GM19452 (cell line): ENCODE measurements at regions not wholly inside any gene's neighbourhood (a gene's known extent, or its start where the extent isn't known, plus 50 kb on each side); places are given as distances from the start of the nearest gene placed in this dataset.
"Not testable (repeated sequence)": the region's sequence is repeated elsewhere in the genome, so short reads cannot be mapped to it uniquely, and the experiment has no call there.

Experiments used
- ATAC-seq: cut with Tn5 transposase; IDR thresholded peaks from one replicate; pipeline ENCODE4 v1.9.1; 2021; ENCODE audit not compliant: unreplicated experiment

DNA sequence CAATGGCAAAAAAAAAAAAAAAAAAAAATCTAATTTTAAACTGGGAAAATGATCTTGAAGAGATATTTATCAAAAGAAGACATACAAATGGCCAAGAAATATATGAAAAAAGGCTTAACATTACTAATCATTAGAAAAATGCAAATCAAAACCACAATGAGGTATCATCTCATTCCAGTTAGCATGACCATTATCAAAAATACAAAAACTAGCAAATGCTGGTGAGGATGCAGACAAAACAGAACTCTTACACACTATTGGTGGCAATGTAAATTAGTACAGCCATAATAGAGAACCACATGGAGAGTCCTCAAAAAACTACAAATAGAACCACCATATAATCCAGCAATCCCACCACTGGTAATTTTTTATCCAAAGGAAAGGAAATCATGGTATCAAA, 489.6 kb downstream of the TNS3 start:
- ATAC-seq: no peak

DNA sequence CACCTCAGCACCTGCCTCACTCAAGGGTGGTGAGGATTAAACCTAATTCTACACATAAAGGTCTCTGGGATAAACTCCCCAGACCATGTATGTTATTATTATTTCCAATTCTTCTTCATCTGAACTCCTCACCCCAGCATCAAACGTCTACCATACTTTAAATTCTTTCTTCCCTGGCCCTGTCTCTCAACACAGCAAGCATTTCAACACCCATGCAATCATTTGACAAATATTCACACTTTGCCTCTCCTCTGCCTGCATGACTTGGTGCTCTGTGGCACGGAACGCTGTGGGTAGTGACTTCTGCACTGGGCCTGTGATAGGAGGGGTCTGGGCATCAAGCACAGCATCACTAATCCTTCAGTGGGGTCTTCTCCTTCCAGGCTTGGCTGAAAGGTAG, 490.8 kb downstream of the TNS3 start:
- no peak for ATAC-seq

DNA sequence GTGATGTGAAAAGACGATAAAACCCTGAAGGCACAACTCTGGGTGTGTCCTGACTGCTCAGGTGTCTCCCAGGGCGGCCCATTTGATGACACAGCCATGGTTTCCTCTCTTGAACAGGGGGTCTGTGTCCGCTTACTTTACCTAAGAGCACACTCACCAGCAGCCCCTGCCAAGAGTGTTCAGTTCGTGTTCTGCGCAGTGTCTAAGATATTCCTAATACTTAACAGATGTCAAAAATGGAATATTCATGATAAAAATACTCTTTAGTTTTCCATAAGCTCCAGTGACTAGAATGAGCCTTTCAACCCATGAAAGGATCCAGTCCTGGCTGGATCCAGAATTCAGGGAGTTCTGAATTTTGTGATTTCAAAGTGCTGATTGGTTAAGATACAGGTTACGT, 492.4 kb downstream of the TNS3 start:
- no peak for ATAC-seq

DNA sequence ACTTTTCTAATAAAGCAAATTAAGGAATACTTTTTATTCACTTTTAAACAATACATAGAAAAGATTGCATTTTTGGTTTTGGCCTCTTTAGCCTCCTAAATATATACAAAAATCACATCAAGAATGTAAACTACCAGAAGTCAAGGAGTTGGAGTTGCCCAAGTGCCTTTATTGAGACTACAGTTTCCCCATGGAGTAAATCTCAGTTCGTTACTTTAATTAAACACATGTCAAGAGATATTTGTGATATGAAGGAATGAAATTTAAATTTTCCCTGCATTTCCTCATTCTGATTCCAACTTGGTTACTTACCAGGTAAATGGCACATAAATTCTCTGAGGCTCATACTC, 492.9 kb downstream of the TNS3 start:
- ATAC-seq: no peak

DNA sequence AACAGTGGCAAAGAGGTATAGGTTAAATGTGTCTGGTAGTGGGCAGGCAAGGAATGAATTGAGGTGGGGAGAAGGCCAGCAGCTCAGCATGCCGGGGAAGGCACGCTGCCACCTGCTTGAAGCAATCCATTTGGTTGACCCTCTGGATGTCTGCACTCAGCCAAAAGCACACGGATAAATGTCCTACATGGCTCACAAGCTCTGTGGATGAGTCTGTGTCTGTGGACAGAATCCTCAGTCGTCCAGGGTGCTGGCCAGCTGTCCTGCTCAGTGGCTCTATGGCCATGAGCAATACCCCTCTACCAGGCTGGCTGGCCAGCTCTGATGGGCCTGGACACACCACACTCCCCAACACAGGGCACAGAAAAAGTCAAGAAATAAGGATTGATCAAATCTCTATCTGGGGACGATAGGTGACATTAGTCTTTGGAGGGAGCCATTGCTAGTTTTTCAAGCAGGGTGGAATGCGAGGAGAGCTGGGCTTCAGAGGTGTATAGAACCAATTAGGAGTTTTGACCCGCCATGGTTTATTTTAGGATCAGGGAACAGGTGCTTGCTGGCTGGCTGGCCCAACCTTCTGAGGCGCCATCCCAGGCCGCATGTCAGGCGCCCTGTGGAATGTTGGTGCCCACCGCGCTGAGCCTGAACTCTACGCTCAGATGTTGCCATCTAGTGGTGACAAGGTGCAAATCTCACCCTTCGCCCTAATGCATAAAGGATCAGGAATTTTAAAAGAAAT, 493.4 kb downstream of the TNS3 start:
- ATAC-seq: peak; percentile 70

DNA sequence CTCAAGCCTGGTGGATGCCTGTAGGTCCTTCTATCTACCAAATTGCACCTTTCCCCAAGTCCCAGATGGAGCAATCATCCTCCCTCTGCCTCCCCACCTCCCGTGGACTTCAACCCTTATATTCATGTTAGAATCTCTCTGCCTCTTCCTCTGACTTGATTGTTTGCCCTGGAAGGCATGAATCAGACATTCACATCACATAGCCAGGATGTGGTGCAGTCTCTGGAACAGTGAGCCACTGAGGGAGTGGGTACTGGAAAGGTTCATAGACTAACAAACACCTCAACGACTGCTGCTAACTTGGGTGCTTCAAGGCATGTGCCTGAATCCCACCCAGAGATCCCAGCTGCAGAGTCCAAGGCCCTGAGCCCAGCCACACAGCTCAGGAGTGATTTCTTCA, 494.0 kb downstream of the TNS3 start:
- ATAC-seq: no peak

DNA sequence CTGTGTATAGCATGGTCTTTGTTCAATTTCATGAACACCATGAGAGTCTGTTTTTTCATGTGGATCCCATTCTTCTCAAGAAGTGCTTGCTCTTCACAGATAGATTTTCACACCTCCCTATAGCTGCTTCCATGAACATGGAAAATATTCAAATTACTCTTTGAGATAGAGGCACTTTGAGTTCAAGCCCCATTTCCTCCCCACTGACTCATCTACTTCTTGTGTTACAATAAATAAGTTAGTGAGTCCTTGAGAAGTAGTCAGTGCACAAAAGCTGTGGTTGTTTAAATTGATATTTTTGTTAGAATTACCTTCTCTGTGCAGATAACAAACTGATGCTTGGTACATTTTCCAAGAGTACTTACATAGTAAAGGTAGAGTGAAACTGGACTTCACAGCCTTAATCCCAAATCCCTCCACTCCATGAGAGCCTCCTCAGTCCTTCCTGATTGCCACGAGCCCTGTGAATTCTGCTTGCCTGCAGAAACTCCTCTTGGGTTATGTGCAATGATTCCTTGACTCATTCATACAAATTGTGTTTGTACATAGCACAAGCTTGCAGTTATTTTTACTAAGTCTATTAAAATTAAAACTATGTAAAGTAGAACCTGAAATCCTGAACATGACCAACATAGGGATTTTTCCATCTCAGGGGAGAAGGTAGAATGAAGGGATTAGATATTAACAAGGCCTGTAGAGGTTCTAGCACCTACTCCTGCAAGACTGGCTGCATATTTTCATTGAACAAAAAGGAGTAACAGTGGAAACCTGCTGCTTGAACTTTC, 496.2 kb downstream of the TNS3 start:
- no peak for ATAC-seq

DNA sequence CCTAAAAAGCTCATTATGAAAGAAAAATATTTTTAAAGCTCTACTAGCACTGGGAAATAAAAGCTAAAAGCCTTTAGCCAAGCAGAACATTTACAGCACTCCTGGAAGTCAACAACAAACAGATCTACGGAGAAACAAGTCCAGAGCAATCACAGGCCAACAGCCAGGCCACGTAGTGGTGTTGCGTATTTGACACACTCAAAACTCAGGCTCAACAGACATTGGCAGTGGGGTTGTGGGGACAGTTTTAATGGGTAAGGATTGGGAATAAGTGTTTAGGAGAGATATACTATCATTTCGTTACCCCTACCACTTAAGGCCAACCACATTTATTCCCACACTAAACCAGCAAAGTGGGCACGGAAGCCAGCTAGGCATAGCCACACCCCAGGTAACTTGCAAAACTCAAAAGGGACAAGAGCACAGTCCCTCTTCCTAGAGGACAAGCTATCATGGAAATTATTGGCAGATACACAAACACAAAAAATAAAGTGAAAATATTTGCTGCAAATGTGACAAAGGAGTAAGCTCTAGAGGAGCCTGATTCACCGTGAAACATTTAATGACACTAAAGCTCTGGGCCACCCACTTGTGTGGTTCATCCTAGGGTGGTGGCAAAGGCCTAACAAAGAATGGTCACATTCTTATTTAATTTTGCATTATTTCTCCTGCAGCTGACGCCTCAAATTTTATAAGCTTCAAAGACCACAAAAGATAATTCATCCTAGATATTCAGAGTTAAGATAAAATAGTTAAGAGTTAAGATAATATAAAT, 498.2 kb downstream of the TNS3 start:
- no peak for ATAC-seq

DNA sequence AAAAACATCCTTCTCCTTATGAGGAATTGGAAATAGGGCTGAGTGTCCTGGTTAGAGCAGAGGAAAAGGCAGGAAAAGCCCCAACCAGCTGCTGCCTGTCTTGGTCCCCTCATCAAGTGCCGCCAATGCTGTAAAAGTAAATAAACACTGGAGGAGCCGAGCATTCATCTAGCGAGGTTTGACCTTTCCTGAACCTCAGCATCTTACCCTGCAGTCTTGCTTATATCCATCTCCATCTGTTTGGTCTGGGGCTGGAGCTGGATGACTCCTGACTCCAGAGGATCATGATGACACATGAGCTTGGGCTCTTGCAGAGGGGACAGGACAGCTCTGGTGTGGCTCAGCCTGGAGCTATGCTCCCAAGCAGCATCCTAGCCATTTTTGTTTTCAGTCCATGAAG, 501.1 kb downstream of the TNS3 start:
- ATAC-seq: no peak

DNA sequence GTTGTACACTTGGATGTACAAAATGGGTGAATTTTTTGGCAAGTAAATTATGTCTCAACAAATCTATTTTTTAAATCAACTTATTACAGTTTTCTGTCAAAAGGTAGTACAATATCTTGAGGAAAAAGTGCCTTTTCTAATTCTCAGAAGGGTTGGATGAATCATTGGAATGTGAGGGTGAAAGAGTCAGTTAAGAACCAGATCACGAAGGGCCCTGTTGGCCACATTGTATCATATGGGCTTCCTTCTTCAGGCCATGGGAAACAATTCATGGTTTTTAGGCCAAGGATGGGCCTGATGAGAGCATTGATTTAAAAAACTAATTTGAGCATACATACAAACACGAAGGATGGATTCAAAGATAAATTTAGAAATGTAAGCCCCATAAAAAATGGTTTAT, 503.7 kb downstream of the TNS3 start:
- no peak for ATAC-seq

DNA sequence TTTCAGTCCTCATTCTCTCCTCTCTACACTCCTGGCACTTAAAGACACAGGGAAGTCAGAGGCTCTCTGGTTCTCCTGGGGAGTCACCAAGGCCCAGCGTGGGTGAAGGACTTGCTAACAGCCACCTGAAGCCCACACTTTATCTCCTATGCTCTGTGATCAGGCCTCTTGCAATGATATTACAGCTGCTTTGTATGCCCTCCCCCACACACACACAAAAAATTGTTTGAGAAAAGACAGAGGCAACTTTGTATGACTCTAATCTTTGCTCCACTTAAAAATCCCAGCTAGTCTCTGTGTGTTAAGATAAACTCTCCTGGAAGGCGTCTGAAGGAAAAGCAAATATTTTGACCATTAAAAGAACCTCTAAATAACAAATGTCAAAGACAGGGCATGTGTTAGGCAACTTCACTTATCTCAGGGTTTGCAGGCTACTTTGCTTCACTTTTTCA, 507.2 kb downstream of the TNS3 start:
- ATAC-seq: no peak

DNA sequence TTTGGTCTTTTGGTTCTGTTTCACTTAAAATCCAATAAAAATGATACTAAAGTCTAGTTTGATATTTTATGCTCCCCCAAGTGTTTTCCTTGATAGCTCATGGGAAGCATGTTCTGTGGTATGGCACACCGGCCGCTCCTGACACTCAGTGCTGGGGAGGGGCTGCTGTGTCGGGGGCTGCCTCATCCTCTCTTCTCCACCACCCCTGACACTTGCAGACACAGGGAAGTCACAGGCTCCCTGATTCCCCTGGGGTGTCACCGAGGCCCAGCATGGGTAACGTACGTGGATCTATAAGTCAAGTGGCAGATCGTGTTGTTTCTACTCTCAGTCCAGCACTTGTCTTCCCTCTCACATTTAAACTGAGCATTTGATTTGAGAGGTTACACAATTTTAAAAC, 508.6 kb downstream of the TNS3 start:
- ATAC-seq: no peak

DNA sequence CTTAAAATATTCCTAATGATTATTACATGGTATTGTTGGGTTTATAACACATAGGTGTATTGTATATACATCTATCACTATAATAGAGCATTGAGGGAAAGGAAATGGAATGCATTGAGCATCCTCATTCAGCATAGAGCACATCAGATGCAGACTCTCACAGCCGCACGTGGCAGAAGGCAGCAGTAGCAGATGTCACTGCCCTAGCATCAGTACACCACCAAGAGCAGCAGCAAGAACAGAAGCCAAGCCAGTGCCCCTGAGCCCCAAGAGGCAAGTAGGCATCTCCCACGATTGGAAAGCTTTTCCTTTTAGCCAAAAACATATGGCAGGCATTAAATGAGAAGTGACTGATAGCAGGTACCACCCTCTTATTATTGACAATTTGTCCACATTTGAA, 510.0 kb downstream of the TNS3 start:
- no peak for ATAC-seq

DNA sequence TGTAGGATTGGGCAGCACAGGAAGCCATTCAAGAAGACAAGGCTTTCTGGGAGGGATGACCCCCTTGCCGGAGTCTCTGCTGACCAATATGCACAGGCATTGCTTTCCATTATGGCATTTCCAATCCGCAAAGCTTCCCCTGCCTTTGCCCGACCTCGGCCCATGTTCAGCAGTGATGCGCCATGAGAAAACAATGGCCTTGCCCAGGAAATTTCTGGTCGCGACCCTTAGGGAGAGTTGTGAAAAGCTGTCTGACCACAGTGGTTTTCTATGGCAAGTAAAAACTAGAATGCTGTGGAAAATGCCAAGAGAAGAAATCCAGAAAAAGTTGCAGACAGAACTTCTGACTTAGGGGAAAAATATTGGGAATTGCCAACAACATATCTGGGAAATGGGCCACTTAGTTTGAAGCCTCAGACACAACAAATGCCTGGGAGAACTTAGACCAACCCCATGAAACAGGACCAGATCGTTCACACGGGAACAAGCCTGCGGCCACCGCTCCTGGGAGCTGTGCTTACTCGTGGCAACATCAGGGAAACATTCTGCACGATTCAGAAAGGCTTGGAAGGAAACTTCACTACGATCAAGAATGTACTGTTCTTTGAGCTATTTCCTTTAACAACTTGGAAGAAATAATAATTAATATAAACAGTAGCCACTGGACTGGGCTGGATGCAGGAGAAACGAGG, 512.4 kb downstream of the TNS3 start:
- ATAC-seq: no peak

DNA sequence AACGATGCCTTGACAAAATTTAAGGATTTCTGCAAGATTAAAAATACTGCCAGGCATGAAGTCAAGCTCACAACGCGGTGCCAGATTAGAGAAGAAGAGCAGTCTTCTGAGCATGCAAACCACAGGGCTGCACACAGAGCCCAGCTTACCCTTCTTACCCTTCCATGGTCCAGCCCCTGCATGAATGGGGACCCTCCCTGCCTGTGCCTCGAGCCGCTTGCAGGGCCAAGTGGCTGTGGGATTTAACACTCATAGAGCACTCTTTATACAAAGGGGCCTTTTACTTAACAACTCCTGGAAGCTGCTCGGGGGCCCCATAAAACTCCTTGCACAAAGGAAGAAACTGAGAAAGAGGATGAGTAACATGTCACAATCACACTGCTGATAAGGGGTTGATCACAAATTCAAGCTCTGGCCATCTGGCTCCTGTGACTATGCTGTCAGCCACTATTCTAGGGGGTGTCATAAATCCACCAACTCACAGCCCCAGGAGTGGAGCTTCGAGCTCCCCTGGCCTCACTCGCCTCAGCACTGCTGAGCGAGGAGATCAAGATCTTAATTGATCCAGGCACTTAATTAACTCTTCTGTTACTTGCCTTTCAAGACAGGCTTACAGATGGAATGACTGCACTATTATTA, 514.8 kb downstream of the TNS3 start:
- ATAC-seq: no peak

DNA sequence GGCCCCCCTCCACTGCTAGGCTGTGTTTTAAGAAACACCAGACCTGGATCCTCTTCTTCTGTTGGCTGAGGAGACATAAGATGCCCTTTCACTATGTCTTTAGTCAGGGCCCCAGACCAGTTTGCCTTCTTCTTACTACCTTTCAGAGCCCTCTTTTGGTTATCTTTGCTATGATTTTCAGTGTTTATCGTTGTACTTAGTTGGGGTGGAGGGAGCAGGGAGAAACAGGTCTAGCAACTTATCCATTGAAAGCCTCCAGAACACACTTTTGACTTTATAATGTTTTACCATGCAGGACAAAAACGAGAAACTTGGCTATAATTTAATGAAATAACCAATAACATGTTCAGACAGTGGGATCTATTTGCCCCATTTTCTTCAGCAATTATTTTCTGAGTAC, 525.2 kb downstream of the TNS3 start:
- ATAC-seq: no peak

DNA sequence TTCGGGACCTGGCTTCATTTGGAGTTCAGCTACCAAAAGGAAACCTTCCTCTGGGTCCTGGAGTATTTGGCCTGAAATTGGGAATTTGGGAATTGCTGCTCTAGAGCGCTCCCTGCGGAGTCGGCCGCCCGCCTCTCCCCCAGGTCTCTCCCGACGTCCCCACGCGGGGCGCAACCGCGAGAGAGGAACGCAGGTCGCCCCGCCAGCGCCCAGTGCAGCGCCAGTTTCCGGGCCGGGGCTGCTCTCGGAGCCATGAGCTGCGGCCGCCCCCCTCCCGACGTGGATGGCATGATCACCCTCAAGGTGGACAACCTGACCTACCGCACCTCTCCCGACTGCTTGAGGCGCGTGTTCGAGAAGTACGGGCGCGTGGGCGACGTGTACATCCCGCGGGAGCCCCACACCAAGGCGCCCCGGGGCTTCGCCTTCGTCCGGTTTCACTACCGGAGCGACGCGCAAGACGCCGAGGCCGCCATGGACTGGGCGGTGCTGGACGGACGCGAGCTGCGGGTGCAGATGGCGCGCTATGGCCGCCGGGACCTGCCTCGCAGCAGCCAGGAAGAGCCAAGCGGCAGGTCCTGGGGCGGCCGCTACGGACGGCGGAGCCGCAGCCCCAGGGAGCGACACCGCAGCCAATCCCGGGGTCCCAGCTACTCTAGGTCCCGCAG, 529.2 kb downstream of the TNS3 start:
- ATAC-seq: not testable (repeated sequence)

DNA sequence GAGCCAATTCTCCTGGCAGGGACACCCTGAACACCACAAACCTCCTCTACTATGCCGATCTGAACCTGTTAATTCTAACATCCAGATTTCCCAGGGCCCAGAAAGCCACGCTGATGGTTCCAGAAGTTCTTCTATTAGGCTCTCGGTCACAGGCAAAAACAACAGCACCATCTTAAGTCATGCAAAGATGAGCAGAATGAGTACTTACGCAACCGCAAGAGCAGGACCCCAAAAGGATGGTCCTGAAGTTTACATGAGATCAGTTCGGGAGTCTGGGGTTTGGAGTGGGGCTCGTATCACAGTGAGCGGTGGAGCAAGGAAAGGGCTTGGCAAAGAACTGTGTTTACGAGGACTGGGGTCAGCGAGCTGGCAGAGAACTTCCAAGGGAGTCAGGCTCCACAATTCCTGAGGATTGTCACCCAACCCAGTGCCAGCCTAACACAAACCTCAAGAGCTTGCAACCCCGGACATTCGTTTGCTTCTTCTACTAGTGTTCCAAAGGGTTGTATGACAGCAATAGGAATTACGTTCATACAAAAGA, 532.6 kb downstream of the TNS3 start:
- no peak for ATAC-seq

DNA sequence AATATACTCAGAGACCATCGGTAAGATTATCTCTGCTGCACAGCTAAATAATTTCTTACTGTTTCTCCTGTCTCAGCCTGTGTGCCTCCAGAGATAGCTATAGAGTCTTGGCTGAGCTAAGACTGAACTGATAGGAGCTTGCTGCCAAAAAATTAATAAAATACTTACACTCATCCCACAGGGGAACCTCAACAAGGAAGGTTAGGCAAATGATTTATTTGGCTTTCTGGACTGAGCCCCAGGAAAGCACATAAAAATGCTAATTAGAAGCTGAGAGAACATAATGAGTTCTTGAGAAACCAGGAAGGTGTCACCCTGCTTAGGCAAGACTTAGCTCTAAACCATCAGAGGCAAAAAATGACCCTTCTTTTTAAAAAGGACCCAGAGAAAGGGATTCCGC, 534.5 kb downstream of the TNS3 start:
- ATAC-seq: no peak

DNA sequence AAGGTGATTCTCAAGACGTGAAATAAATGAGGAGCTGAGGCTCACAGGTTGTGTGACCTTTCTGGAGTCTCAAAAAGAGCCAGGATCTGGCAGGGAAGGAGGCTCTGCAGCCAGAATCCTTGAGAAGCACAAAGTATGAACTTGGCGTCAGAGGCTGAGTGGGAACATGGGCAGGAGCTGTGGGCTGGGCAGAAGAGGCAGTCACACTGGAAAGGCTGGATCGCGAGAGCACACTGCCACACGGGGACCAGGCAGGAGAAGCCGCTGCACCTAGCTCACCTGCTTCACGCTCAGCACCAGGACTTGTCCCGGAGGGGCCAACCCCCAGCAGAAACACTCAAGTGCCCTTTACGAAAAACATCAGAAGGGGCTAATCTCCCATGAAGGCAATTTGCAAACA, 535.0 kb downstream of the TNS3 start:
- no peak for ATAC-seq
